Calu3 (cell line): ENCODE measurements at regions not wholly inside any gene's neighbourhood (a gene's known extent, or its start where the extent isn't known, plus 50 kb on each side); places are given as distances from the start of the nearest gene placed in this dataset.

Experiments used
- BruUV-seq: library from RNA; stranded (reverse); fragments of 400-500 nt; replicated peaks from 2 replicates; lab custom pipeline; 2021; lab: Mats Ljungman, UMichigan
- CTCF ChIA-PET: fragments of 300-600 bp; sonication (Branson Sonifier 250); formaldehyde crosslinking; loops from one replicate; lab custom pipeline; 2022; ENCODE audit warnings: antibody characterized with exemption; lab: Charles Lee
- DNase-seq: peaks from one replicate; pipeline ENCODE4 v3.0.0; 2022
- H3K27ac Mint-ChIP-seq: one replicate; pipeline ENCODE4 v1.8.0; 2022; ENCODE audit warnings: mixed read lengths; ENCODE audit not compliant: unreplicated experiment
- H3K27me3 Mint-ChIP-seq: one replicate; pipeline ENCODE4 v1.8.0; 2022; ENCODE audit warnings: mixed read lengths; ENCODE audit not compliant: unreplicated experiment
- H3K36me3 Mint-ChIP-seq: one replicate; pipeline ENCODE4 v1.8.0; 2022; ENCODE audit warnings: mild to moderate bottlenecking, moderate library complexity, mixed read lengths; ENCODE audit not compliant: insufficient read depth, unreplicated experiment
- H3K4me1 Mint-ChIP-seq: one replicate; pipeline ENCODE4 v1.8.0; 2022; ENCODE audit warnings: mild to moderate bottlenecking, low read depth, mixed read lengths; ENCODE audit not compliant: unreplicated experiment
- H3K4me3 Mint-ChIP-seq: one replicate; pipeline ENCODE4 v1.8.0; 2022; ENCODE audit warnings: mild to moderate bottlenecking, low read depth, moderate library complexity, mixed read lengths; ENCODE audit not compliant: unreplicated experiment
- H3K9me3 Mint-ChIP-seq: one replicate; pipeline ENCODE4 v1.8.0; 2022; ENCODE audit warnings: low read depth, mixed read lengths; ENCODE audit not compliant: unreplicated experiment
- CTCF ChIP-seq: fragments of 200-600 bp; IDR thresholded peaks from one replicate; pipeline ENCODE4 v1.8.0; 2022; ENCODE audit warnings: antibody characterized with exemption; ENCODE audit not compliant: unreplicated experiment
- intact Hi-C: fragments of 100-400 bp; cut with micrococcal nuclease; formaldehyde crosslinking; loops from one replicate; pipeline ENCODE4 v1.10.0; 2022; ENCODE audit not compliant: unreplicated experiment

- Mint-ChIP-seq H3K4me1 (peaks cover 25% of the 10 kb centered on the region), H3K9me3 (no peaks in the 10 kb centered on the region), H3K27me3 (no peaks in the 10 kb centered on the region), H3K36me3 (no peaks in the 10 kb centered on the region), H3K4me3 (no peak overlapping the region), H3K27ac (no peak overlapping the region)
- intact Hi-C loops = loop anchor here (2.0 to 10.0 kb wide), 3 partner anchors 111 to 271 kb away; partner anchors contain the start of gene PTPRZ1
- CTCF ChIA-PET = interaction anchor here (1.0 to 2.8 kb wide), 2 partner anchors 74 to 391 kb away, joined by 3 to 68 read pairs; no protein-coding TSS in a partner anchor
- no TSS peak for BruUV-seq
- no peak for DNase-seq
- TF ChIP-seq CTCF = no peak
These were observed 207.8 kb upstream of the FAM3C start for GRCh38 chr7:121603886-121604285.

GRCh38 chr7:121599887-121600286 is 203.8 kb upstream of the FAM3C start:
- BruUV-seq = no TSS peak
- Mint-ChIP-seq H3K36me3 (no peaks in the 10 kb centered on the region), H3K9me3 (no peaks in the 10 kb centered on the region), H3K4me3 (no peak overlapping the region), H3K27me3 (no peaks in the 10 kb centered on the region), H3K27ac (no peak overlapping the region), H3K4me1 (peaks cover 16% of the 10 kb centered on the region)
- TF ChIP-seq CTCF = no peak
- no peak for DNase-seq
- intact Hi-C loops = loop anchor here (10.0 kb wide), 2 partner anchors 115 to 275 kb away; partner anchors contain the start of gene PTPRZ1
- CTCF ChIA-PET = interaction anchor here (0.5 to 1.2 kb wide), 2 partner anchors 9 to 53 kb away, joined by 3 read pairs; no protein-coding TSS in a partner anchor

GRCh38 chr7:121595758-121596696 is 199.9 kb upstream of the FAM3C start:
- Mint-ChIP-seq H3K9me3 (peaks cover 5% of the 10 kb centered on the region), H3K36me3 (peaks cover 6% of the 10 kb centered on the region), H3K4me1 (no peaks in the 10 kb centered on the region), H3K4me3 (no peak overlapping the region), H3K27ac (no peak overlapping the region), H3K27me3 (no peaks in the 10 kb centered on the region)
- intact Hi-C loops = no loop called here
- no peak for DNase-seq
- CTCF ChIA-PET = no interaction called here
- no TSS peak for BruUV-seq
- TF ChIP-seq CTCF = no peak

GRCh38 chr7:121591926-121592325 is 195.8 kb upstream of the FAM3C start:
- peaks cover 5% of the 10 kb centered on the region for H3K9me3 Mint-ChIP-seq
- no peaks in the 10 kb centered on the region for H3K27me3 Mint-ChIP-seq
- peaks cover 6% of the 10 kb centered on the region for H3K36me3 Mint-ChIP-seq
- intact Hi-C loops = no loop called here
- H3K27ac Mint-ChIP-seq = no peak overlapping the region
- H3K4me1 Mint-ChIP-seq = no peaks in the 10 kb centered on the region
- BruUV-seq = no TSS peak
- DNase-seq = no peak
- H3K4me3 Mint-ChIP-seq = no peak overlapping the region
- CTCF ChIA-PET = no interaction called here
- TF ChIP-seq CTCF = no peak
